Hepatocyte (in vitro differentiated cells): ENCODE measurements at regions not wholly inside any gene's neighbourhood (a gene's known extent, or its start where the extent isn't known, plus 50 kb on each side); places are given as distances from the start of the nearest gene placed in this dataset.

ENCODE experiments used
- EZH2 ChIP-seq: fragments of 200-600 bp; sonication (generic); IDR thresholded peaks from 2 replicates; pipeline ENCODE4 v1.6.1; 2016; ENCODE audit warnings: antibody characterized with exemption, mild to moderate bottlenecking, borderline replicate concordance
- TF ChIP-seq, protein P1 (sequence below): fragments of 200-600 bp; sonication (generic); IDR thresholded peaks from 2 replicates; pipeline ENCODE4 v1.5.1; 2016; ENCODE audit warnings: antibody characterized with exemption, mild to moderate bottlenecking; ENCODE audit not compliant: poor library complexity

GRCh38 chr2:59068255-59068654, 827.1 kb upstream of the FANCL start:
- TF ChIP-seq EZH2: no peak
- TF ChIP-seq, protein P1, sequence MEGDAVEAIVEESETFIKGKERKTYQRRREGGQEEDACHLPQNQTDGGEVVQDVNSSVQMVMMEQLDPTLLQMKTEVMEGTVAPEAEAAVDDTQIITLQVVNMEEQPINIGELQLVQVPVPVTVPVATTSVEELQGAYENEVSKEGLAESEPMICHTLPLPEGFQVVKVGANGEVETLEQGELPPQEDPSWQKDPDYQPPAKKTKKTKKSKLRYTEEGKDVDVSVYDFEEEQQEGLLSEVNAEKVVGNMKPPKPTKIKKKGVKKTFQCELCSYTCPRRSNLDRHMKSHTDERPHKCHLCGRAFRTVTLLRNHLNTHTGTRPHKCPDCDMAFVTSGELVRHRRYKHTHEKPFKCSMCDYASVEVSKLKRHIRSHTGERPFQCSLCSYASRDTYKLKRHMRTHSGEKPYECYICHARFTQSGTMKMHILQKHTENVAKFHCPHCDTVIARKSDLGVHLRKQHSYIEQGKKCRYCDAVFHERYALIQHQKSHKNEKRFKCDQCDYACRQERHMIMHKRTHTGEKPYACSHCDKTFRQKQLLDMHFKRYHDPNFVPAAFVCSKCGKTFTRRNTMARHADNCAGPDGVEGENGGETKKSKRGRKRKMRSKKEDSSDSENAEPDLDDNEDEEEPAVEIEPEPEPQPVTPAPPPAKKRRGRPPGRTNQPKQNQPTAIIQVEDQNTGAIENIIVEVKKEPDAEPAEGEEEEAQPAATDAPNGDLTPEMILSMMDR: no peak
